ENCODE measurements at regions not wholly inside any gene's neighbourhood (a gene's known extent, or its start where the extent isn't known, plus 50 kb on each side); places are given as distances from the start of the nearest gene placed in this dataset.
"Not testable (repeated sequence)": the region's sequence is repeated elsewhere in the genome, so short reads cannot be mapped to it uniquely, and the experiment has no call there.

- CTCF ChIA-PET, result no interaction called here
- intact Hi-C loops (cut with micrococcal nuclease; ENCODE audit: unreplicated experiment), result no loop called here
Measured at GRCh38 chr16:59614466-59615240, 880.5 kb upstream of the GOT2 start.

GRCh38 chr16:59612910-59613620, 878.9 kb upstream of the GOT2 start:
- H3K9me3 ChIP-seq (ENCODE audit: insufficient read depth, low read depth); H4K20me1 ChIP-seq (ENCODE audit: insufficient read depth); H3K4me2 ChIP-seq; DNase-seq; H3K9me2 ChIP-seq (ENCODE audit: insufficient read depth); CTCF ChIA-PET; H3K36me3 ChIP-seq (ENCODE audit: low read depth); H2AFZ ChIP-seq; H3K27me3 ChIP-seq (ENCODE audit: insufficient read depth, low read depth); BruUV-seq (replicated peaks); H3K27ac ChIP-seq; H3K4me3 ChIP-seq; H3K79me2 ChIP-seq (ENCODE audit: low read depth); POLR2A ChIA-PET (ENCODE audit: unreplicated experiment); H3F3A ChIP-seq (ENCODE audit: insufficient read depth, low read depth); H3K4me1 ChIP-seq (replicated peaks; ENCODE audit: insufficient read depth); intact Hi-C loops (cut with micrococcal nuclease; ENCODE audit: unreplicated experiment): not testable (repeated sequence)

More at GRCh38 chr16:59614466-59615240, 880.5 kb upstream of the GOT2 start:
- Histone ChIP-seq H3K79me2 (ENCODE audit: low read depth) (no peaks in the 10 kb centered on the region), H3K27me3 (ENCODE audit: insufficient read depth, low read depth) (no peaks in the 10 kb centered on the region), H3K4me2 (no peak overlapping the region), H3K27ac (no peak overlapping the region), H2AFZ (no peak overlapping the region), H3K9me2 (ENCODE audit: insufficient read depth) (no peaks in the 10 kb centered on the region), H3K9me3 (ENCODE audit: insufficient read depth, low read depth) (no peaks in the 10 kb centered on the region), H4K20me1 (ENCODE audit: insufficient read depth) (no peaks in the 10 kb centered on the region), H3K36me3 (ENCODE audit: low read depth) (no peaks in the 10 kb centered on the region), H3K4me3 (no peak overlapping the region), H3F3A (ENCODE audit: insufficient read depth, low read depth) (no peaks in the 10 kb centered on the region), H3K4me1 (replicated peaks; ENCODE audit: insufficient read depth) (no peaks in the 10 kb centered on the region)
- no peak for DNase-seq
- no TSS peak for BruUV-seq (replicated peaks)
- TF ChIP-seq EZH2 (IDR thresholded peaks at IDR 0.05; ENCODE audit: low read depth), result no peak
- TF ChIP-seq, protein P1, sequence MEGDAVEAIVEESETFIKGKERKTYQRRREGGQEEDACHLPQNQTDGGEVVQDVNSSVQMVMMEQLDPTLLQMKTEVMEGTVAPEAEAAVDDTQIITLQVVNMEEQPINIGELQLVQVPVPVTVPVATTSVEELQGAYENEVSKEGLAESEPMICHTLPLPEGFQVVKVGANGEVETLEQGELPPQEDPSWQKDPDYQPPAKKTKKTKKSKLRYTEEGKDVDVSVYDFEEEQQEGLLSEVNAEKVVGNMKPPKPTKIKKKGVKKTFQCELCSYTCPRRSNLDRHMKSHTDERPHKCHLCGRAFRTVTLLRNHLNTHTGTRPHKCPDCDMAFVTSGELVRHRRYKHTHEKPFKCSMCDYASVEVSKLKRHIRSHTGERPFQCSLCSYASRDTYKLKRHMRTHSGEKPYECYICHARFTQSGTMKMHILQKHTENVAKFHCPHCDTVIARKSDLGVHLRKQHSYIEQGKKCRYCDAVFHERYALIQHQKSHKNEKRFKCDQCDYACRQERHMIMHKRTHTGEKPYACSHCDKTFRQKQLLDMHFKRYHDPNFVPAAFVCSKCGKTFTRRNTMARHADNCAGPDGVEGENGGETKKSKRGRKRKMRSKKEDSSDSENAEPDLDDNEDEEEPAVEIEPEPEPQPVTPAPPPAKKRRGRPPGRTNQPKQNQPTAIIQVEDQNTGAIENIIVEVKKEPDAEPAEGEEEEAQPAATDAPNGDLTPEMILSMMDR (conservative IDR thresholded peaks at IDR 0.05), result no peak
- POLR2A ChIA-PET (ENCODE audit: unreplicated experiment), result no interaction called here

DNA sequence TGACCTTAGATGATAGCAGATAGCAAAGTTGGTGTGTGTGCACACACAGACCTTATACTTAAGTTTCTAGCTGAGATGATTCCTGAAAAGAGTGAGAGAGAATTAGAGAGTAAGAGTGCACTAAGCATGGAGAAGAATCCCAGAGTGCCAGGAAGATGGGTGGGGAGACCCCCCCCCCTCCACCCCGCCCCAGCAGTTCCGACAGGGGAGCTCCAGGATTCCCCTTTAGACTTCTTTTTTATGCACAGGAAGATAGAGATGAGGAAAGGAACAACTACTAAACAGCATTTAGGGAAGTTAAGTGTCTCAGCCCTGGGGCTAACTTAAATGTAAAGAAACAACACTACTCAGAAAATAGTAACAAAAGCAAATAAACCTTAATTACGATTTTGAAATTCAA, 878.0 kb upstream of the GOT2 start:
- CTCF ChIA-PET, result no interaction called here
- intact Hi-C loops (cut with micrococcal nuclease; ENCODE audit: unreplicated experiment), result no loop called here
- no peaks in the 10 kb centered on the region for H3K9me3 ChIP-seq (ENCODE audit: insufficient read depth, low read depth)
- no peaks in the 10 kb centered on the region for H3K4me1 ChIP-seq (replicated peaks; ENCODE audit: insufficient read depth)
- TF ChIP-seq, protein P1 (conservative IDR thresholded peaks at IDR 0.05), result no peak
- TF ChIP-seq EZH2 (IDR thresholded peaks at IDR 0.05; ENCODE audit: low read depth), result no peak
- BruUV-seq (replicated peaks), result no TSS peak
- POLR2A ChIA-PET (ENCODE audit: unreplicated experiment), result no interaction called here
- no peak overlapping the region for H2AFZ ChIP-seq
- H3K9me2 ChIP-seq (ENCODE audit: insufficient read depth), result no peaks in the 10 kb centered on the region
- H3K36me3 ChIP-seq (ENCODE audit: low read depth), result no peaks in the 10 kb centered on the region
- no peak for DNase-seq
- no peak overlapping the region for H3K4me2 ChIP-seq
- no peaks in the 10 kb centered on the region for H4K20me1 ChIP-seq (ENCODE audit: insufficient read depth)
- no peaks in the 10 kb centered on the region for H3F3A ChIP-seq (ENCODE audit: insufficient read depth, low read depth)
- H3K4me3 ChIP-seq, result no peak overlapping the region
- no peaks in the 10 kb centered on the region for H3K27me3 ChIP-seq (ENCODE audit: insufficient read depth, low read depth)
- H3K79me2 ChIP-seq (ENCODE audit: low read depth), result no peaks in the 10 kb centered on the region
- no peak overlapping the region for H3K27ac ChIP-seq

Data from PC-9 (cell line).